Skeletal muscle tissue (tissue), 3 donors: ENCODE measurements at regions not wholly inside any gene's neighbourhood (a gene's known extent, or its start where the extent isn't known, plus 50 kb on each side); places are given as distances from the start of the nearest gene placed in this dataset.
"Not testable (repeated sequence)": the region's sequence is repeated elsewhere in the genome, so short reads cannot be mapped to it uniquely, and the experiment has no call there.

Experiments
- H3K27ac ChIP-seq: one replicate; pipeline ENCODE4 v1.7.0; 2013; ENCODE audit warnings: mild to moderate bottlenecking, low read depth, low read length, inconsistent platforms
- H3K27me3 ChIP-seq, 3 donors: one replicate each; pipeline ENCODE4 v1.7.0; 2013; ENCODE audit warnings: low read length in 3 of 3; ENCODE audit not compliant: control insufficient read depth in 3 of 3, insufficient read depth in 3 of 3
- H3K36me3 ChIP-seq, 3 donors: one replicate each; pipeline ENCODE4 v1.7.0; 2013; ENCODE audit warnings: low read length in 3 of 3; ENCODE audit not compliant: control insufficient read depth in 3 of 3, insufficient read depth in 3 of 3
- H3K4me1 ChIP-seq, 3 donors: one replicate each; pipeline ENCODE4 v1.7.0; 2013; ENCODE audit warnings: low read length in 3 of 3, mild to moderate bottlenecking in 3 of 3; ENCODE audit not compliant: control insufficient read depth in 3 of 3, insufficient read depth in 3 of 3
- H3K4me3 ChIP-seq, 3 donors: one replicate each; pipeline ENCODE4 v1.7.0; 2013; ENCODE audit warnings: low read length in 3 of 3
- H3K9ac ChIP-seq, 3 donors: one replicate each; pipeline ENCODE4 v1.7.0; 2013; ENCODE audit warnings: low read length in 3 of 3, mild to moderate bottlenecking in 3 of 3, moderate library complexity in 2 of 3, low read depth in 1 of 3
- H3K9me3 ChIP-seq, 3 donors: one replicate each; pipeline ENCODE4 v1.7.0; 2013; ENCODE audit warnings: low read length in 3 of 3; ENCODE audit not compliant: control insufficient read depth in 3 of 3
- donor health status: Osteomylitis.

- H3K9me3 ChIP-seq = peaks cover 0 to 2% (median 0%) of the 10 kb centered on the region in 3 donors
- no peak overlapping the region for H3K9ac ChIP-seq
- H3K27me3 ChIP-seq = peaks cover 0 to 11% (median 9%) of the 10 kb centered on the region in 3 donors
- no peaks in the 10 kb centered on the region for H3K36me3 ChIP-seq
- H3K4me3 ChIP-seq = no peak overlapping the region
- no peaks in the 10 kb centered on the region for H3K4me1 ChIP-seq
- no peak overlapping the region for H3K27ac ChIP-seq
Observed at GRCh38 chr2:11073776-11074175, 81.5 kb upstream of the SLC66A3 start.

- H3K36me3 ChIP-seq = no peaks in the 10 kb centered on the region
- H3K4me1 ChIP-seq = no peaks in the 10 kb centered on the region
- no peak overlapping the region for H3K9ac ChIP-seq
- H3K27me3 ChIP-seq = peaks cover 0 to 9% (median 9%) of the 10 kb centered on the region in 3 donors
- no peak overlapping the region for H3K27ac ChIP-seq
- H3K4me3 ChIP-seq = no peak overlapping the region
- peaks cover 0 to 2% (median 0%) of the 10 kb centered on the region in 3 donors for H3K9me3 ChIP-seq
Observed at GRCh38 chr2:11074246-11074820, 80.9 kb upstream of the SLC66A3 start.

- no peak overlapping the region for H3K27ac ChIP-seq
- H3K27me3 ChIP-seq = peaks cover 0 to 9% (median 9%) of the 10 kb centered on the region in 3 donors
- no peak overlapping the region for H3K4me3 ChIP-seq
- no peaks in the 10 kb centered on the region for H3K36me3 ChIP-seq
- H3K4me1 ChIP-seq = no peaks in the 10 kb centered on the region
- no peak overlapping the region for H3K9ac ChIP-seq
- peaks cover 0 to 2% (median 0%) of the 10 kb centered on the region in 3 donors for H3K9me3 ChIP-seq
Observed at GRCh38 chr2:11075221-11075620, 80.0 kb upstream of the SLC66A3 start.

GRCh38 chr2:11077411-11077810, 77.9 kb upstream of the SLC66A3 start:
- Histone ChIP-seq H3K4me1 (no peaks in the 10 kb centered on the region), H3K4me3 (no peak overlapping the region), H3K27me3 (peaks cover 0 to 9% (median 6%) of the 10 kb centered on the region in 3 donors), H3K36me3 (no peaks in the 10 kb centered on the region), H3K9ac (no peak overlapping the region), H3K9me3 (peaks cover 0 to 2% (median 0%) of the 10 kb centered on the region in 3 donors), H3K27ac (no peak overlapping the region)

GRCh38 chr2:11079136-11079824, 76.0 kb upstream of the SLC66A3 start:
- Histone ChIP-seq H3K4me3 (no peak overlapping the region), H3K9ac (no peak overlapping the region), H3K27ac (no peak overlapping the region), H3K4me1 (no peaks in the 10 kb centered on the region), H3K9me3 (peaks cover 0 to 2% (median 0%) of the 10 kb centered on the region in 3 donors), H3K36me3 (no peaks in the 10 kb centered on the region), H3K27me3 (peaks cover 0 to 6% (median 4%) of the 10 kb centered on the region in 3 donors)

- H3K27me3 ChIP-seq = peaks cover 0 to 4% (median 3%) of the 10 kb centered on the region in 3 donors
- H3K27ac ChIP-seq = no peak overlapping the region
- no peaks in the 10 kb centered on the region for H3K36me3 ChIP-seq
- peaks cover 0 to 2% (median 0%) of the 10 kb centered on the region in 3 donors for H3K9me3 ChIP-seq
- no peak overlapping the region for H3K9ac ChIP-seq
- no peak overlapping the region for H3K4me3 ChIP-seq
- H3K4me1 ChIP-seq = no peaks in the 10 kb centered on the region
Observed at GRCh38 chr2:11080253-11081115, 74.8 kb upstream of the SLC66A3 start.

GRCh38 chr2:11082880-11083279, 72.4 kb upstream of the SLC66A3 start:
- Histone ChIP-seq H3K27ac (no peak overlapping the region), H3K27me3 (peaks cover 0 to 2% (median 0%) of the 10 kb centered on the region in 3 donors), H3K36me3 (no peaks in the 10 kb centered on the region), H3K4me3 (no peak overlapping the region), H3K9ac (no peak overlapping the region), H3K4me1 (no peaks in the 10 kb centered on the region), H3K9me3 (no peaks in the 10 kb centered on the region)

GRCh38 chr2:11088821-11089220, 66.4 kb upstream of the SLC66A3 start:
- H3K9ac ChIP-seq, H3K4me3 ChIP-seq, H3K36me3 ChIP-seq, H3K27me3 ChIP-seq, H3K9me3 ChIP-seq, H3K27ac ChIP-seq, H3K4me1 ChIP-seq: not testable (repeated sequence)

- H3K4me3 ChIP-seq = no peak overlapping the region
- H3K27me3 ChIP-seq = no peaks in the 10 kb centered on the region
- H3K4me1 ChIP-seq = no peaks in the 10 kb centered on the region
- H3K9ac ChIP-seq = no peak overlapping the region
- H3K36me3 ChIP-seq = no peaks in the 10 kb centered on the region
- no peaks in the 10 kb centered on the region for H3K9me3 ChIP-seq
- H3K27ac ChIP-seq = no peak overlapping the region
Observed at GRCh38 chr2:11090187-11090586, 65.1 kb upstream of the SLC66A3 start.
